ENCODE measurements at regions not wholly inside any gene's neighbourhood (a gene's known extent, or its start where the extent isn't known, plus 50 kb on each side); places are given as distances from the start of the nearest gene placed in this dataset.

- TF ChIP-seq, protein P1, sequence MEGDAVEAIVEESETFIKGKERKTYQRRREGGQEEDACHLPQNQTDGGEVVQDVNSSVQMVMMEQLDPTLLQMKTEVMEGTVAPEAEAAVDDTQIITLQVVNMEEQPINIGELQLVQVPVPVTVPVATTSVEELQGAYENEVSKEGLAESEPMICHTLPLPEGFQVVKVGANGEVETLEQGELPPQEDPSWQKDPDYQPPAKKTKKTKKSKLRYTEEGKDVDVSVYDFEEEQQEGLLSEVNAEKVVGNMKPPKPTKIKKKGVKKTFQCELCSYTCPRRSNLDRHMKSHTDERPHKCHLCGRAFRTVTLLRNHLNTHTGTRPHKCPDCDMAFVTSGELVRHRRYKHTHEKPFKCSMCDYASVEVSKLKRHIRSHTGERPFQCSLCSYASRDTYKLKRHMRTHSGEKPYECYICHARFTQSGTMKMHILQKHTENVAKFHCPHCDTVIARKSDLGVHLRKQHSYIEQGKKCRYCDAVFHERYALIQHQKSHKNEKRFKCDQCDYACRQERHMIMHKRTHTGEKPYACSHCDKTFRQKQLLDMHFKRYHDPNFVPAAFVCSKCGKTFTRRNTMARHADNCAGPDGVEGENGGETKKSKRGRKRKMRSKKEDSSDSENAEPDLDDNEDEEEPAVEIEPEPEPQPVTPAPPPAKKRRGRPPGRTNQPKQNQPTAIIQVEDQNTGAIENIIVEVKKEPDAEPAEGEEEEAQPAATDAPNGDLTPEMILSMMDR (conservative IDR thresholded peaks at IDR 0.05; ENCODE audit: control insufficient read depth, insufficient read depth, low read depth, low read length) = no peak
Observed at GRCh38 chr5:20609126-20609525, 621.1 kb upstream of the CDH18 start.

GRCh38 chr5:20608567-20608966 is 620.6 kb upstream of the CDH18 start:
- TF ChIP-seq, protein P1 (conservative IDR thresholded peaks at IDR 0.05; ENCODE audit: control insufficient read depth, insufficient read depth, low read depth, low read length) = no peak
- no peak for DNase-seq (ENCODE audit: low read depth)
- H3K4me3 ChIP-seq (ENCODE audit: control insufficient read depth, low read depth, low read length) = no peak overlapping the region

More at GRCh38 chr5:20609126-20609525, 621.1 kb upstream of the CDH18 start:
- DNase-seq (ENCODE audit: low read depth) = no peak
- no peak overlapping the region for H3K4me3 ChIP-seq (ENCODE audit: control insufficient read depth, low read depth, low read length)

- TF ChIP-seq, protein P1 (conservative IDR thresholded peaks at IDR 0.05; ENCODE audit: control insufficient read depth, insufficient read depth, low read depth, low read length) = no peak
- DNase-seq (ENCODE audit: low read depth) = peak; percentile 1
- H3K4me3 ChIP-seq (ENCODE audit: control insufficient read depth, low read depth, low read length) = no peak overlapping the region
Observed at GRCh38 chr5:20605732-20606525, 617.9 kb upstream of the CDH18 start.

- no peak for DNase-seq (ENCODE audit: low read depth)
- TF ChIP-seq, protein P1 (conservative IDR thresholded peaks at IDR 0.05; ENCODE audit: control insufficient read depth, insufficient read depth, low read depth, low read length) = no peak
- H3K4me3 ChIP-seq (ENCODE audit: control insufficient read depth, low read depth, low read length) = no peak overlapping the region
Observed at GRCh38 chr5:20604992-20605391, 617.0 kb upstream of the CDH18 start.

DNA sequence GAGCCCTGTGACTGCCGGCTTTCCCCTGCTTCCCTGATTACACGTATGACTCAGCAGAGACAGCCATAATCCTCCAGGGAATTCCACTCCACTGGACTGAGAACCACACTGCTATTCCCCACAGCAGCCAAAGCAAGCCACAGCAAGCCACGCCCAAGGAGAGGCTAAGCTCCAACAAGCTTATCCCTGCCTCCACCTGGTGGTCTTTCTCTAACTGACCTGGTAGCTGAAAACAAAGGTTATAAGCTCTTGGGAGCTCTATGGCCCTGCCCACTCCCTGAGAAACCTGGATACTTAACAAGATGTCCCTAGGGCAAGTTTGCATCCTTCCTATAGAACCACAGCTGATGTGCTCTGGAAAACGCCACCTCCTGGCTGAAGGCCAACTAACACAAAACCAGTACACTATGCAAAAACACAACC is 613.7 kb upstream of the CDH18 start:
- DNase-seq (ENCODE audit: low read depth) = peak; percentile 32
- H3K4me3 ChIP-seq (ENCODE audit: control insufficient read depth, low read depth, low read length) = no peak overlapping the region
- TF ChIP-seq, protein P1 (conservative IDR thresholded peaks at IDR 0.05; ENCODE audit: control insufficient read depth, insufficient read depth, low read depth, low read length) = no peak

DNA sequence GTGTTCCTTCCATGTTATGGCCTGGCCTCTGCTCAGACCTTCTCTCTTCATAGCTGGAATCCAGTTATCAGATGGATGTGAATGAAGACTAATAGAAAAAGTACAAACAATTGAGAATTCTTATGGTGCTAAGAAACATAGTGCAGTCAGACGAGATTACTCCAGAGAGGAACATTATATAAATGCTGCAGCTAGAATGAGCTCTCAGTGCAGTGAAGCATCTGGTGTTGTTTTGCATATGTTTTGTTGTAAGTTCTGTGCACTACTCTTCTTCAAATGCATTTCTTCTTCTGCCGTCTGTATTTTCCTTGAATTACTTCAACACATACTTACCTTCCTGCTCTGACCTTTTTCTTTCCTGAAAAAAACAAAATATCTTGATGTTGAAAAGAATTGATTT is 602.4 kb upstream of the CDH18 start:
- H3K4me3 ChIP-seq (ENCODE audit: control insufficient read depth, low read depth, low read length) = no peak overlapping the region
- DNase-seq (ENCODE audit: low read depth) = no peak
- TF ChIP-seq, protein P1 (conservative IDR thresholded peaks at IDR 0.05; ENCODE audit: control insufficient read depth, insufficient read depth, low read depth, low read length) = no peak
